DND-41 (cell line): ENCODE measurements at regions not wholly inside any gene's neighbourhood (a gene's known extent, or its start where the extent isn't known, plus 50 kb on each side); places are given as distances from the start of the nearest gene placed in this dataset.

Source experiments
- ATAC-seq: fragments of 200-7000 bp; cut with Tn5 transposase; 3 replicates; pipeline ENCODE4 v1.9.1; 2021; ENCODE audit warnings: low read depth; ENCODE audit not compliant: insufficient read depth
- DNase-seq: peaks from one replicate; pipeline ENCODE4 v3.0.0-alpha.2; 2020
- H2AFZ ChIP-seq: 2 replicates; pipeline ENCODE4 v1.6.0; 2012; ENCODE audit warnings: low read depth, low read length
- H3K27ac ChIP-seq: 2 replicates; pipeline ENCODE4 v1.5.1; 2012; ENCODE audit warnings: low read length, inconsistent platforms
- H3K27me3 ChIP-seq: fragments of 200-600 bp; sonication (generic); 2 replicates; pipeline ENCODE4 v1.6.0; 2012; ENCODE audit warnings: low read length, mild to moderate bottlenecking, inconsistent platforms; ENCODE audit not compliant: insufficient read depth, poor library complexity
- H3K36me3 ChIP-seq: 2 replicates; pipeline ENCODE4 v1.5.1; 2012; ENCODE audit warnings: low read length, inconsistent platforms; ENCODE audit not compliant: insufficient read depth
- H3K4me1 ChIP-seq: 2 replicates; pipeline ENCODE4 v1.5.1; 2012; ENCODE audit warnings: mild to moderate bottlenecking, low read length; ENCODE audit not compliant: insufficient read depth
- H3K4me2 ChIP-seq: 2 replicates; pipeline ENCODE4 v1.6.0; 2012; ENCODE audit warnings: mild to moderate bottlenecking, moderate library complexity, low read length, inconsistent platforms; ENCODE audit not compliant: insufficient read depth
- H3K4me3 ChIP-seq, 2 experiments: fragments of 200-600 bp in 1 of 2; shearing (Covaris generic) in 1 of 2; 2 replicates each; pipeline ENCODE4 v1.5.1; 2012 to 2016; ENCODE audit warnings: inconsistent platforms in 2 of 2, low read length in 2 of 2, mild to moderate bottlenecking in 2 of 2, low read depth in 1 of 2, moderate library complexity in 1 of 2
- H3K79me2 ChIP-seq: 2 replicates; pipeline ENCODE4 v1.6.0; 2012; ENCODE audit warnings: low read length, inconsistent platforms; ENCODE audit not compliant: insufficient read depth
- H3K9ac ChIP-seq: 2 replicates; pipeline ENCODE4 v1.6.0; 2012; ENCODE audit warnings: low read depth, mild to moderate bottlenecking, inconsistent platforms, low read length, moderate library complexity
- H3K9me3 ChIP-seq: 2 replicates; pipeline ENCODE4 v1.5.1; 2012; ENCODE audit warnings: low read length, moderate library complexity, mild to moderate bottlenecking, inconsistent platforms; ENCODE audit not compliant: insufficient read depth, severe bottlenecking
- H4K20me1 ChIP-seq: 2 replicates; pipeline ENCODE4 v1.6.0; 2012; ENCODE audit warnings: low read length; ENCODE audit not compliant: insufficient read depth
- EZH2 ChIP-seq: IDR thresholded peaks from 3 replicates; pipeline ENCODE4 v1.6.1; 2012; ENCODE audit warnings: borderline replicate concordance, low read depth, mild to moderate bottlenecking, moderate library complexity, low read length, inconsistent platforms; ENCODE audit not compliant: severe bottlenecking
- TF ChIP-seq, protein P1 (sequence below): IDR thresholded peaks from 2 replicates; pipeline ENCODE4 v1.5.1; 2012; ENCODE audit warnings: borderline replicate concordance, low read length, moderate library complexity, mild to moderate bottlenecking; ENCODE audit not compliant: poor library complexity, severe bottlenecking; ENCODE audit errors: extremely low read depth

DNA sequence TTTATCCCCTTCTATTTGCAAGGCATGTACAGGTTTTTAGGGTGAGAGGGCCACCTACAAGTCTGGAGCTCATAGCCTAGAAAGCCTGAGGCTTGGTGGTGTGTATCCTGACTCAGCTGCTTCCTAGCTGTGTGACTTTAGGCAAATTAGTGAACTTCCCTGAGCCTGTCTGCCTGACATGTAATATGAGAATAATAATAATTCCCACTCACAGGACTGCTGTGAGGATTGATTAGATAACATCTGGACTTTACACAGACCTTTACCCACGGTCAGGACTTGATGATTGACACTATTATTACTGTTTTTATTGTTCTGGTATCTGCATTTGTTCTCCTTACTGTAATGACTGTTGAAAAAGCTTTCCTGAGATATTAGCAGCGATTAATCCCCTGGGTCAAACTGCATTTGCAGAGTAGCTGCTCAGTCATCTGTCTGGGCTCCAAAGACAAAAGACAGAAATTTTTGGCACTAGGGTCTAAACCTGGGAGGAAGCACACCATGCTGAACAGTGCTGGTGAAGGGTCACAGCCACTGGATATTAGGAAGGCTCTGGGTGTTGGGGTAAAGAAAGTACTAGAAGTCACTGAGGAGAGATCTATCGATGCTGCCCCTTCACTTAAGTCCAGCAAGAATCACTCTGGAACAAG lies 276.5 kb upstream of the FN1 start:
- Histone ChIP-seq H2AFZ (no peak overlapping the region), H4K20me1 (no peaks in the 10 kb centered on the region), H3K36me3 (no peaks in the 10 kb centered on the region), H3K4me3 (no peak overlapping the region), H3K4me2 (no peak overlapping the region), H3K27ac (no peak overlapping the region), H3K27me3 (peaks cover 15% of the 10 kb centered on the region), H3K79me2 (no peaks in the 10 kb centered on the region), H3K9me3 (no peaks in the 10 kb centered on the region), H3K9ac (no peak overlapping the region), H3K4me1 (no peaks in the 10 kb centered on the region)
- TF ChIP-seq, protein P1, sequence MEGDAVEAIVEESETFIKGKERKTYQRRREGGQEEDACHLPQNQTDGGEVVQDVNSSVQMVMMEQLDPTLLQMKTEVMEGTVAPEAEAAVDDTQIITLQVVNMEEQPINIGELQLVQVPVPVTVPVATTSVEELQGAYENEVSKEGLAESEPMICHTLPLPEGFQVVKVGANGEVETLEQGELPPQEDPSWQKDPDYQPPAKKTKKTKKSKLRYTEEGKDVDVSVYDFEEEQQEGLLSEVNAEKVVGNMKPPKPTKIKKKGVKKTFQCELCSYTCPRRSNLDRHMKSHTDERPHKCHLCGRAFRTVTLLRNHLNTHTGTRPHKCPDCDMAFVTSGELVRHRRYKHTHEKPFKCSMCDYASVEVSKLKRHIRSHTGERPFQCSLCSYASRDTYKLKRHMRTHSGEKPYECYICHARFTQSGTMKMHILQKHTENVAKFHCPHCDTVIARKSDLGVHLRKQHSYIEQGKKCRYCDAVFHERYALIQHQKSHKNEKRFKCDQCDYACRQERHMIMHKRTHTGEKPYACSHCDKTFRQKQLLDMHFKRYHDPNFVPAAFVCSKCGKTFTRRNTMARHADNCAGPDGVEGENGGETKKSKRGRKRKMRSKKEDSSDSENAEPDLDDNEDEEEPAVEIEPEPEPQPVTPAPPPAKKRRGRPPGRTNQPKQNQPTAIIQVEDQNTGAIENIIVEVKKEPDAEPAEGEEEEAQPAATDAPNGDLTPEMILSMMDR: no peak
- TF ChIP-seq EZH2: no peak
- ATAC-seq (no peak), DNase-seq (no peak)

DNA sequence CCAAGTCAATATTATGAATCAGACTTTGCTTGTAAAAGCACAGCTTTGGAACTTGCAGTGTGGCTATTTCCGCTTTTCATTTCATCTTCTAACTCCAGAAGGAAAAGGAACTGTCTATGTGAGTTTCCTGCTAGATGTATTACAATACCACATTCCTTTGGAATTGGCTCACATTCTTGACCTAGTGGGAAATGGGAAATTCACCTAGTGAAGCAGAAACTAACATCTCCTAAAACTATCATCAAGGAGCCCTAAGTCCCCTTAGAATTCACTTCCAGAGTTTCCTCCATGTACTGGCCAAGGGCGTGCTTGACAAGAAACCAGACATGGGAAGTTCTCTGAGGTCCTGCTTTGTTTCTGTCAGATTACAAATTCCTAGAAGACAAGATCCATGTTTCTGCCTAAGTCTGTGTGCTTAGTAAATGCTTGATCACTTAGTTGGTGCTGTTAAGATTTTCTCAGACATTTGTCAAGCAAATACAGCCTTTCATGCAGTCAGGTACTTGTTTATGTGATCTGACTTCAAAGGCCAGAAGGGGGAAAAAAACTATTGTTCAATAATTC lies 275.7 kb upstream of the FN1 start:
- H3K79me2 ChIP-seq: no peaks in the 10 kb centered on the region
- DNase-seq (no peak), ATAC-seq (no peak)
- H3K27ac ChIP-seq: no peak overlapping the region
- TF ChIP-seq, protein P1: no peak
- no peak for TF ChIP-seq EZH2
- H3K9ac ChIP-seq: no peak overlapping the region
- H3K9me3 ChIP-seq: no peaks in the 10 kb centered on the region
- no peak overlapping the region for H3K4me3 ChIP-seq
- no peak overlapping the region for H2AFZ ChIP-seq
- no peaks in the 10 kb centered on the region for H4K20me1 ChIP-seq
- H3K36me3 ChIP-seq: no peaks in the 10 kb centered on the region
- no peaks in the 10 kb centered on the region for H3K4me1 ChIP-seq
- no peak overlapping the region for H3K4me2 ChIP-seq
- H3K27me3 ChIP-seq: peaks cover 15% of the 10 kb centered on the region

DNA sequence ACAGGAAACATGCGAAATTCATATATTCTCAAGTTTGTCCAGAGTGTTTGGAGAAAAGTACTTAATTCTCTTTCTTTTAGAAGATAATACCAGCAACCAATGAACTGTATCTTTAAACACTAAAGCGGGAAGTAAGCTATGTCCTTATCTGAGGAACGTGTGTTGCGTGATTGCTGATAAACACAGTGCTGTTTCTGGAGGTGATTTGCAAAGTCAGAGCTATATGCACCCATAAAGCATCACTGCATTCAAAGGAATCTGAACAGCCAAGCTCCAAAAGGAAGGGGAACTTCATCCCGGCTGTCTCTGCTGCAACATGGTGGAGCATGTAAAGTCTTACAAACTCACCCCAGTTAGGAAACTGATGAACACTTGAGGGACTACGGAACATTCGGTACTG lies 271.7 kb upstream of the FN1 start:
- Histone ChIP-seq H4K20me1 (no peaks in the 10 kb centered on the region), H3K27ac (no peak overlapping the region), H3K27me3 (peaks cover 15% of the 10 kb centered on the region), H3K9ac (no peak overlapping the region), H3K79me2 (no peaks in the 10 kb centered on the region), H3K4me2 (no peak overlapping the region), H3K4me3 (no peak overlapping the region), H3K4me1 (no peaks in the 10 kb centered on the region), H2AFZ (no peak overlapping the region), H3K9me3 (no peaks in the 10 kb centered on the region), H3K36me3 (no peaks in the 10 kb centered on the region)
- TF ChIP-seq EZH2: no peak
- TF ChIP-seq, protein P1: no peak
- DNase-seq (no peak), ATAC-seq (no peak)
